NCI-H460 (cell line): ENCODE measurements at regions not wholly inside any gene's neighbourhood (a gene's known extent, or its start where the extent isn't known, plus 50 kb on each side); places are given as distances from the start of the nearest gene placed in this dataset.
A peak's percentile ranks its signal among the peaks of the same experiment; 100 is the strongest.

Source experiments
- DNase-seq: peaks from one replicate; pipeline ENCODE4 v3.0.0-alpha.2; 2016; ENCODE audit warnings: low read depth; ENCODE audit errors: extremely low read depth

- no peak for DNase-seq
Measured at GRCh38 chr6:6704103-6705060, 115.9 kb downstream of the LY86 start.

- no peak for DNase-seq
Measured at GRCh38 chr6:6705061-6705425, 116.5 kb downstream of the LY86 start.

GRCh38 chr6:6705915-6706675, 117.6 kb downstream of the LY86 start:
- no peak for DNase-seq

- DNase-seq: no peak
Measured at GRCh38 chr6:6707143-6707542, 118.6 kb downstream of the LY86 start.

- DNase-seq: no peak
Measured at GRCh38 chr6:6709106-6709505, 120.6 kb downstream of the LY86 start.

- DNase-seq: no peak
Measured at GRCh38 chr6:6711031-6711785, 122.7 kb downstream of the LY86 start.

- no peak for DNase-seq
Measured at GRCh38 chr6:6711832-6712448, 123.4 kb downstream of the LY86 start.

- peak; percentile 71 for DNase-seq
Measured at GRCh38 chr6:6712449-6713403, 124.2 kb downstream of the LY86 start.

- DNase-seq: no peak
Measured at GRCh38 chr6:6713657-6714056, 125.1 kb downstream of the LY86 start.

- no peak for DNase-seq
Measured at GRCh38 chr6:6714118-6714897, 125.8 kb downstream of the LY86 start.

- DNase-seq: no peak
Measured at GRCh38 chr6:6714953-6715352, 126.4 kb downstream of the LY86 start.

- no peak for DNase-seq
Measured at GRCh38 chr6:6715465-6715864, 126.9 kb downstream of the LY86 start.

- no peak for DNase-seq
Measured at GRCh38 chr6:6716998-6717763, 128.7 kb downstream of the LY86 start.

- no peak for DNase-seq
Measured at GRCh38 chr6:6717953-6718352, 129.4 kb downstream of the LY86 start.

GRCh38 chr6:6721606-6722005, 133.1 kb downstream of the LY86 start:
- no peak for DNase-seq

- DNase-seq: no peak
Measured at GRCh38 chr6:6722195-6722594, 133.7 kb downstream of the LY86 start.

GRCh38 chr6:6723361-6723760, 134.8 kb downstream of the LY86 start:
- no peak for DNase-seq

- DNase-seq: no peak
Measured at GRCh38 chr6:6723921-6724538, 135.5 kb downstream of the LY86 start.
